GM23338 (cell line): ENCODE measurements at regions not wholly inside any gene's neighbourhood (a gene's known extent, or its start where the extent isn't known, plus 50 kb on each side); places are given as distances from the start of the nearest gene placed in this dataset.

Experiments
- ATAC-seq: fragments of 200-7000 bp; cut with Tn5 transposase; 3 replicates; pipeline ENCODE4 v1.9.1; 2020
- DNase-seq: peaks from one replicate; pipeline ENCODE4 v3.0.0-alpha.2; 2015; ENCODE audit warnings: low spot score
- H2AFZ ChIP-seq: fragments of 200-600 bp; sonication (generic); 2 replicates; pipeline ENCODE4 v1.8.0; 2016; ENCODE audit warnings: antibody characterized with exemption, mild to moderate bottlenecking, moderate library complexity
- H3F3A ChIP-seq: fragments of 200-600 bp; sonication (generic); replicated peaks from 2 replicates; pipeline ENCODE4 v1.8.0; 2017; ENCODE audit warnings: antibody characterized with exemption, mixed run types, low read depth
- H3K27ac ChIP-seq: fragments of 200-600 bp; sonication (generic); 2 replicates; pipeline ENCODE4 v1.6.1; 2016; ENCODE audit warnings: low read depth
- H3K27me3 ChIP-seq: fragments of 200-600 bp; sonication (generic); 2 replicates; pipeline ENCODE4 v1.8.0; 2016; ENCODE audit warnings: mild to moderate bottlenecking, mixed run types, moderate library complexity; ENCODE audit not compliant: insufficient read depth
- H3K36me3 ChIP-seq: fragments of 200-600 bp; sonication (generic); 2 replicates; pipeline ENCODE4 v1.8.0; 2016; ENCODE audit warnings: mild to moderate bottlenecking; ENCODE audit not compliant: insufficient read depth
- H3K4me1 ChIP-seq: fragments of 200-600 bp; sonication (generic); 2 replicates; pipeline ENCODE4 v1.8.0; 2016; ENCODE audit warnings: mild to moderate bottlenecking, moderate library complexity; ENCODE audit not compliant: insufficient read depth
- H3K4me2 ChIP-seq: fragments of 200-600 bp; sonication (generic); 2 replicates; pipeline ENCODE4 v1.7.1; 2017; ENCODE audit warnings: mixed run types
- H3K4me3 ChIP-seq: fragments of 200-600 bp; sonication (generic); 2 replicates; pipeline ENCODE4 v1.6.1; 2016; ENCODE audit warnings: mixed run types
- H3K79me2 ChIP-seq: fragments of 200-600 bp; sonication (generic); replicated peaks from 2 replicates; pipeline ENCODE4 v1.8.0; 2017; ENCODE audit warnings: mild to moderate bottlenecking; ENCODE audit not compliant: insufficient read depth
- H3K9me2 ChIP-seq: fragments of 200-600 bp; sonication (generic); 2 replicates; pipeline ENCODE4 v1.8.0; 2017; ENCODE audit not compliant: insufficient read depth
- H4K20me1 ChIP-seq: fragments of 200-600 bp; sonication (generic); replicated peaks from 2 replicates; pipeline ENCODE4 v1.8.0; 2017; ENCODE audit warnings: mild to moderate bottlenecking; ENCODE audit not compliant: insufficient read depth
- H3K27ac Mint-ChIP-seq: 2 replicates; pipeline ENCODE4 v1.8.0; 2020; ENCODE audit warnings: inconsistent platforms, mild to moderate bottlenecking, moderate library complexity, mixed read lengths
- H3K27me3 Mint-ChIP-seq: 3 replicates; pipeline ENCODE4 v1.8.0; 2022; ENCODE audit warnings: low read depth, mild to moderate bottlenecking, moderate library complexity, mixed read lengths, inconsistent platforms; ENCODE audit not compliant: insufficient read depth, poor library complexity
- H3K36me3 Mint-ChIP-seq: 3 replicates; pipeline ENCODE4 v1.8.0; 2021; ENCODE audit warnings: low read depth, mild to moderate bottlenecking, inconsistent platforms, moderate library complexity, mixed read lengths
- H3K4me1 Mint-ChIP-seq: 3 replicates; pipeline ENCODE4 v1.8.0; 2020; ENCODE audit warnings: mild to moderate bottlenecking, inconsistent platforms, mixed read lengths
- H3K4me3 Mint-ChIP-seq: 3 replicates; pipeline ENCODE4 v1.8.0; 2021; ENCODE audit warnings: moderate library complexity, mild to moderate bottlenecking, inconsistent platforms, mixed read lengths
- H3K9me3 Mint-ChIP-seq: 3 replicates; pipeline ENCODE4 v1.8.0; 2020; ENCODE audit warnings: moderate library complexity, mild to moderate bottlenecking, inconsistent platforms, mixed read lengths
- CREB1 ChIP-seq: fragments of 250-450 bp; sonication (Bioruptor Pico); IDR thresholded peaks from 2 replicates; pipeline ENCODE4 v1.5.0; 2020; ENCODE audit warnings: low read depth, mild to moderate bottlenecking, moderate library complexity
- ETS1 ChIP-seq: IDR thresholded peaks from 2 replicates; pipeline ENCODE4 v1.6.1; 2016; ENCODE audit warnings: antibody characterized with exemption
- EZH2 ChIP-seq: fragments of 200-600 bp; sonication (generic); IDR thresholded peaks from one replicate; pipeline ENCODE4 v1.8.0; 2017; ENCODE audit warnings: antibody characterized with exemption, mild to moderate bottlenecking, low read depth; ENCODE audit not compliant: unreplicated experiment
- EZH2phosphoT487 ChIP-seq: fragments of 200-600 bp; sonication (generic); IDR thresholded peaks from one replicate; pipeline ENCODE4 v1.8.1; 2018; ENCODE audit warnings: antibody characterized with exemption; ENCODE audit not compliant: unreplicated experiment
- JUNB ChIP-seq: IDR thresholded peaks from one replicate; pipeline ENCODE4 v1.6.1; 2016; ENCODE audit warnings: antibody characterized with exemption; ENCODE audit not compliant: unreplicated experiment
- POLR2AphosphoS5 ChIP-seq: IDR thresholded peaks from 2 replicates; pipeline ENCODE4 v1.6.1; 2016; ENCODE audit warnings: antibody characterized with exemption, low read depth
- STAT1 ChIP-seq: IDR thresholded peaks from one replicate; pipeline ENCODE4 v1.6.1; 2016; ENCODE audit warnings: antibody characterized with exemption; ENCODE audit not compliant: unreplicated experiment
- ZNF114 ChIP-seq: fragments of 250-450 bp; sonication (Bioruptor Pico); IDR thresholded peaks from 2 replicates; pipeline ENCODE4 v1.5.0; 2020; ENCODE audit warnings: mild to moderate bottlenecking, moderate library complexity
- ZNF331 ChIP-seq: fragments of 250-450 bp; sonication (Bioruptor Pico); IDR thresholded peaks from 2 replicates; pipeline ENCODE4 v1.5.0; 2020; ENCODE audit warnings: low read depth, mild to moderate bottlenecking, moderate library complexity
- TF ChIP-seq, protein P1 (sequence below): IDR thresholded peaks from one replicate; pipeline ENCODE4 v1.6.1; 2018; ENCODE audit warnings: antibody characterized with exemption; ENCODE audit not compliant: unreplicated experiment
- TF ChIP-seq, protein P2 (sequence below), 2 experiments: fragments of 200-600 bp in 1 of 2; sonication (generic) in 1 of 2; conservative IDR thresholded peaks; 2 replicates each; pipeline versions ENCODE4 v1.5.1 to v1.6.1; 2016 to 2017; ENCODE audit warnings: antibody characterized with exemption in 2 of 2, low read depth in 2 of 2, mild to moderate bottlenecking in 2 of 2, moderate library complexity in 1 of 2
- TF ChIP-seq, protein P3 (sequence below): fragments of 250-450 bp; sonication (Bioruptor Pico); IDR thresholded peaks from 2 replicates; pipeline ENCODE4 v1.5.0; 2020; ENCODE audit warnings: mild to moderate bottlenecking, moderate library complexity

DNA sequence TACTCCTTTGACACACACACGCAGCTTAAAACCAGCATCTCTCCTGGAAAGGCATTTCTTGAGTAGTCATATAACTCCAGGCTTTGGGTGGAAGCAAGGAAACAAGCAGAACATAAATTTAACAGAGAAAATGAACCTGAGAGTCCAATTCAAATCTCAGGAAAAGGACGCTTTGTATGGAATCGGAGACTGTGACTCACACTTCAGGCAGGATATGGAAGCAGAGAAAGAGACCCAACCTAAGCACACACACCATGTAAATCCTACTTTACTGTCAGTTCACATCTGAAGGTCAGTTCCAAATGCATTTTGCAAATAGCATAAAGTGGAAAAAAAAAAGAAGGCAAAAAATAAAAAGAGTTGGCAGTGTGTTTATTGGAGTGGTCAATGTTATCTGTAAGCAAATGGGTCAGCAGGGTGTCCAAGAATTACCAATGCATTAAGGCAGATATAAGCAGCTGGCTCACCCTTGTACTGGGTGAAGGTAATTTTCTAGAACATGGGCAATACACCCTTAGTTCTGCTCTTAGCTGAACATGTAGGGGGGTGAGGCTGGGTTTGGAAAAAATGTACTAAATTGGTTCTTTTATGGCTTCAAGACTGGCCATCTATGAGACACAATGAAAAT lies 283.7 kb upstream of the NT5E start:
- Histone ChIP-seq H3K27ac (no peak overlapping the region), H3K79me2 (no peaks in the 10 kb centered on the region), H3K36me3 (no peaks in the 10 kb centered on the region), H3K27me3 (no peaks in the 10 kb centered on the region), H3K4me2 (no peak overlapping the region), H2AFZ (0 out of 2 replicates have a peak overlapping the region, but pooled peaks have one; percentile 29), H3F3A (no peaks in the 10 kb centered on the region), H3K9me2 (peaks cover 9% of the 10 kb centered on the region; the same call in 1 of the 2 replicates), H3K4me1 (peaks cover 10% of the 10 kb centered on the region; the same call in 1 of the 2 replicates), H4K20me1 (no peaks in the 10 kb centered on the region), H3K4me3 (no peak overlapping the region)
- no peaks in the 10 kb centered on the region for H3K36me3 Mint-ChIP-seq
- no peak for ATAC-seq
- TF ChIP-seq POLR2AphosphoS5 = no peak
- TF ChIP-seq, protein P1, sequence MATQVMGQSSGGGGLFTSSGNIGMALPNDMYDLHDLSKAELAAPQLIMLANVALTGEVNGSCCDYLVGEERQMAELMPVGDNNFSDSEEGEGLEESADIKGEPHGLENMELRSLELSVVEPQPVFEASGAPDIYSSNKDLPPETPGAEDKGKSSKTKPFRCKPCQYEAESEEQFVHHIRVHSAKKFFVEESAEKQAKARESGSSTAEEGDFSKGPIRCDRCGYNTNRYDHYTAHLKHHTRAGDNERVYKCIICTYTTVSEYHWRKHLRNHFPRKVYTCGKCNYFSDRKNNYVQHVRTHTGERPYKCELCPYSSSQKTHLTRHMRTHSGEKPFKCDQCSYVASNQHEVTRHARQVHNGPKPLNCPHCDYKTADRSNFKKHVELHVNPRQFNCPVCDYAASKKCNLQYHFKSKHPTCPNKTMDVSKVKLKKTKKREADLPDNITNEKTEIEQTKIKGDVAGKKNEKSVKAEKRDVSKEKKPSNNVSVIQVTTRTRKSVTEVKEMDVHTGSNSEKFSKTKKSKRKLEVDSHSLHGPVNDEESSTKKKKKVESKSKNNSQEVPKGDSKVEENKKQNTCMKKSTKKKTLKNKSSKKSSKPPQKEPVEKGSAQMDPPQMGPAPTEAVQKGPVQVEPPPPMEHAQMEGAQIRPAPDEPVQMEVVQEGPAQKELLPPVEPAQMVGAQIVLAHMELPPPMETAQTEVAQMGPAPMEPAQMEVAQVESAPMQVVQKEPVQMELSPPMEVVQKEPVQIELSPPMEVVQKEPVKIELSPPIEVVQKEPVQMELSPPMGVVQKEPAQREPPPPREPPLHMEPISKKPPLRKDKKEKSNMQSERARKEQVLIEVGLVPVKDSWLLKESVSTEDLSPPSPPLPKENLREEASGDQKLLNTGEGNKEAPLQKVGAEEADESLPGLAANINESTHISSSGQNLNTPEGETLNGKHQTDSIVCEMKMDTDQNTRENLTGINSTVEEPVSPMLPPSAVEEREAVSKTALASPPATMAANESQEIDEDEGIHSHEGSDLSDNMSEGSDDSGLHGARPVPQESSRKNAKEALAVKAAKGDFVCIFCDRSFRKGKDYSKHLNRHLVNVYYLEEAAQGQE = no peak
- TF ChIP-seq EZH2 = no peak
- TF ChIP-seq, protein P2, sequence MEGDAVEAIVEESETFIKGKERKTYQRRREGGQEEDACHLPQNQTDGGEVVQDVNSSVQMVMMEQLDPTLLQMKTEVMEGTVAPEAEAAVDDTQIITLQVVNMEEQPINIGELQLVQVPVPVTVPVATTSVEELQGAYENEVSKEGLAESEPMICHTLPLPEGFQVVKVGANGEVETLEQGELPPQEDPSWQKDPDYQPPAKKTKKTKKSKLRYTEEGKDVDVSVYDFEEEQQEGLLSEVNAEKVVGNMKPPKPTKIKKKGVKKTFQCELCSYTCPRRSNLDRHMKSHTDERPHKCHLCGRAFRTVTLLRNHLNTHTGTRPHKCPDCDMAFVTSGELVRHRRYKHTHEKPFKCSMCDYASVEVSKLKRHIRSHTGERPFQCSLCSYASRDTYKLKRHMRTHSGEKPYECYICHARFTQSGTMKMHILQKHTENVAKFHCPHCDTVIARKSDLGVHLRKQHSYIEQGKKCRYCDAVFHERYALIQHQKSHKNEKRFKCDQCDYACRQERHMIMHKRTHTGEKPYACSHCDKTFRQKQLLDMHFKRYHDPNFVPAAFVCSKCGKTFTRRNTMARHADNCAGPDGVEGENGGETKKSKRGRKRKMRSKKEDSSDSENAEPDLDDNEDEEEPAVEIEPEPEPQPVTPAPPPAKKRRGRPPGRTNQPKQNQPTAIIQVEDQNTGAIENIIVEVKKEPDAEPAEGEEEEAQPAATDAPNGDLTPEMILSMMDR (conservative IDR thresholded peaks at IDR 0.05; ENCODE audit: low read depth in 2 of 2) = no peak
- no peak for TF ChIP-seq JUNB
- TF ChIP-seq STAT1 = no peak
- no peak for TF ChIP-seq CREB1
- TF ChIP-seq, protein P3, sequence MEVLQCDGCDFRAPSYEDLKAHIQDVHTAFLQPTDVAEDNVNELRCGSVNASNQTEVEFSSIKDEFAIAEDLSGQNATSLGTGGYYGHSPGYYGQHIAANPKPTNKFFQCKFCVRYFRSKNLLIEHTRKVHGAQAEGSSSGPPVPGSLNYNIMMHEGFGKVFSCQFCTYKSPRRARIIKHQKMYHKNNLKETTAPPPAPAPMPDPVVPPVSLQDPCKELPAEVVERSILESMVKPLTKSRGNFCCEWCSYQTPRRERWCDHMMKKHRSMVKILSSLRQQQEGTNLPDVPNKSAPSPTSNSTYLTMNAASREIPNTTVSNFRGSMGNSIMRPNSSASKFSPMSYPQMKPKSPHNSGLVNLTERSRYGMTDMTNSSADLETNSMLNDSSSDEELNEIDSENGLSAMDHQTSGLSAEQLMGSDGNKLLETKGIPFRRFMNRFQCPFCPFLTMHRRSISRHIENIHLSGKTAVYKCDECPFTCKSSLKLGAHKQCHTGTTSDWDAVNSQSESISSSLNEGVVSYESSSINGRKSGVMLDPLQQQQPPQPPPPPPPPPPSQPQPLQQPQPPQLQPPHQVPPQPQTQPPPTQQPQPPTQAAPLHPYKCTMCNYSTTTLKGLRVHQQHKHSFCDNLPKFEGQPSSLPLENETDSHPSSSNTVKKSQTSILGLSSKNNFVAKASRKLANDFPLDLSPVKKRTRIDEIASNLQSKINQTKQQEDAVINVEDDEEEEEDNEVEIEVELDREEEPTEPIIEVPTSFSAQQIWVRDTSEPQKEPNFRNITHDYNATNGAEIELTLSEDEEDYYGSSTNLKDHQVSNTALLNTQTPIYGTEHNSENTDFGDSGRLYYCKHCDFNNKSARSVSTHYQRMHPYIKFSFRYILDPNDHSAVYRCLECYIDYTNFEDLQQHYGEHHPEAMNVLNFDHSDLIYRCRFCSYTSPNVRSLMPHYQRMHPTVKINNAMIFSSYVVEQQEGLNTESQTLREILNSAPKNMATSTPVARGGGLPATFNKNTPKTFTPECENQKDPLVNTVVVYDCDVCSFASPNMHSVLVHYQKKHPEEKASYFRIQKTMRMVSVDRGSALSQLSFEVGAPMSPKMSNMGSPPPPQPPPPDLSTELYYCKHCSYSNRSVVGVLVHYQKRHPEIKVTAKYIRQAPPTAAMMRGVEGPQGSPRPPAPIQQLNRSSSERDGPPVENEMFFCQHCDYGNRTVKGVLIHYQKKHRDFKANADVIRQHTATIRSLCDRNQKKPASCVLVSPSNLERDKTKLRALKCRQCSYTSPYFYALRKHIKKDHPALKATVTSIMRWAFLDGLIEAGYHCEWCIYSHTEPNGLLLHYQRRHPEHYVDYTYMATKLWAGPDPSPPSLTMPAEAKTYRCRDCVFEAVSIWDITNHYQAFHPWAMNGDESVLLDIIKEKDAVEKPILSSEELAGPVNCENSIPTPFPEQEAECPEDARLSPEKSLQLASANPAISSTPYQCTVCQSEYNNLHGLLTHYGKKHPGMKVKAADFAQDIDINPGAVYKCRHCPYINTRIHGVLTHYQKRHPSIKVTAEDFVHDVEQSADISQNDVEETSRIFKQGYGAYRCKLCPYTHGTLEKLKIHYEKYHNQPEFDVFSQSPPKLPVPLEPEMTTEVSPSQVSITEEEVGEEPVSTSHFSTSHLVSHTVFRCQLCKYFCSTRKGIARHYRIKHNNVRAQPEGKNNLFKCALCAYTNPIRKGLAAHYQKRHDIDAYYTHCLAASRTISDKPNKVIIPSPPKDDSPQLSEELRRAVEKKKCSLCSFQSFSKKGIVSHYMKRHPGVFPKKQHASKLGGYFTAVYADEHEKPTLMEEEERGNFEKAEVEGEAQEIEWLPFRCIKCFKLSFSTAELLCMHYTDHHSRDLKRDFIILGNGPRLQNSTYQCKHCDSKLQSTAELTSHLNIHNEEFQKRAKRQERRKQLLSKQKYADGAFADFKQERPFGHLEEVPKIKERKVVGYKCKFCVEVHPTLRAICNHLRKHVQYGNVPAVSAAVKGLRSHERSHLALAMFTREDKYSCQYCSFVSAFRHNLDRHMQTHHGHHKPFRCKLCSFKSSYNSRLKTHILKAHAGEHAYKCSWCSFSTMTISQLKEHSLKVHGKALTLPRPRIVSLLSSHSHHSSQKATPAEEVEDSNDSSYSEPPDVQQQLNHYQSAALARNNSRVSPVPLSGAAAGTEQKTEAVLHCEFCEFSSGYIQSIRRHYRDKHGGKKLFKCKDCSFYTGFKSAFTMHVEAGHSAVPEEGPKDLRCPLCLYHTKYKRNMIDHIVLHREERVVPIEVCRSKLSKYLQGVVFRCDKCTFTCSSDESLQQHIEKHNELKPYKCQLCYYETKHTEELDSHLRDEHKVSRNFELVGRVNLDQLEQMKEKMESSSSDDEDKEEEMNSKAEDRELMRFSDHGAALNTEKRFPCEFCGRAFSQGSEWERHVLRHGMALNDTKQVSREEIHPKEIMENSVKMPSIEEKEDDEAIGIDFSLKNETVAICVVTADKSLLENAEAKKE (CRISPR knock-in tag) = no peak
- TF ChIP-seq ETS1 = no peak
- TF ChIP-seq ZNF331 = no peak
- TF ChIP-seq EZH2phosphoT487 = no peak
- TF ChIP-seq ZNF114 = no peak
- H3K9me3 Mint-ChIP-seq = no peaks in the 10 kb centered on the region
- H3K4me1 Mint-ChIP-seq = peaks cover 11% of the 10 kb centered on the region
- H3K4me3 Mint-ChIP-seq = no peak overlapping the region
- no peak overlapping the region for H3K27ac Mint-ChIP-seq
- DNase-seq = no peak
- peaks cover 1% of the 10 kb centered on the region for H3K27me3 Mint-ChIP-seq
